ENCODE measurements at regions not wholly inside any gene's neighbourhood (a gene's known extent, or its start where the extent isn't known, plus 50 kb on each side); places are given as distances from the start of the nearest gene placed in this dataset.

DNA sequence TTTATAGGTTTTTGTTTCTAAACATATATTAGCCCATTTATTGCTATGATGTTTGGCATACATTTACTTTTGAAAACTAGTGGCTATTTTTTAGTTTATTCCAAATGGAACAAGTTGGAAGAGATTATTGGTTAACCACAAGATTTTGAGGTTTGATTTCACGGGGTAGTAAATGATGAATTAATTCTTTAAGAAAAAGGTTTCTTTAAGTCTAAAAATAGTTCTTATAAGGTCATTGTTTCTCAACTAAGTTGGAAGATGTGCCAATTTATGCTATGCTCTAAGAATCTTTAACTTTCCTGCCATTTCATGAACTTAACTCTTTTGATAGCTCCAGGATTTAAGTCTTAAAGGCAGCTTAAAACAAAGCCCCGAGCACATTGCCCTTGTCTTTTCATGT, 183.8 kb downstream of the LMO4 start:
- DNase-seq = no peak

DNA sequence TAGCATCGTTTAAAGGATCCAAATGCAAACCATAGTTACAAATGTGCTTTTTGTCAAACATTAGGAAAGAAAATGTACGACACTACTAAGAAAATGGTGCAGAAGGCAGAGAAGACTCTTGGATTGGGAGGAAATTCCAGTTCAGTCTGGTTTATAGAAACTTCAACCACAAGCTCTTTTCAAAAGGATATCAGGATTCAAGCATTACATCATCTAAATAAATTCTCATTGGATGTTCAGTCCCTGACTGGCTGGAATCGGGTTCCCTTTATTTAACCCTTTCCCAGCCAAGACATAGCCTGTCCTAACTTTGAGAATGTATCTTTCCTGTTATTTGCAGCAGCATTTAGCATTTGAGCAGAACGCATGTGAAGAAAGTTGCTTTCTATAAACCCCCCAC, 184.6 kb downstream of the LMO4 start:
- no peak for DNase-seq

DNA sequence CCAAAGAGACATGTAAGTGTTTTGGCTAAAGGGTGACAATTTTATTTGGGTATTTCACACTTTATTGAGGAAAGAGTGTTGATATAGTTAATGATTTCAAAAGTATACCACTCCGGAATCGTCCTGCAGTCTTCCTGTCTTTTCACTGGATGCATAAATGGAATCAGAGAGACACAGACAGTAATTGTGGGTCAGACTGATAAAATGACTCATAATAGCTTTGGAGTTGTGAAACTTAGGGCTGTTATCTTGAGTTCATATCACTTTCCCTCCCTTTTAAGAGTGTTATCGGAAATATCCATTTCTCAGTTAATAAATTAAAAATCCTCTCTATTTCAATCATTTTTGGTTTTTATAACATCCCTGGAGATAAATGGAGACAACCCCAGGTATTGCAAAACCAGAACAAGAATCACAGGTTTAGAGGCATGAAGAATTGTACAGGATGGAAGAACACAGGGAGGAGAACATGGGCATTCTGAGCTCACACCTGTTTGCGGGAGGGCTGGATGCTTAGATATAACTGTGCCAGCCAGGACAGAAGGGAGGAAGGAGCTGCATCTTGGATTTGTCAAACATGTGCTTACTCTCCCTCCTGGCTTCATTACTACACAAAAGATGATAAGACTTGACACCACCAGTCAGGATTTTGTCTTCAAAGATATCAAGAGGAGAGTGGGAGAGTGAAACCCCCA, 185.4 kb downstream of the LMO4 start:
- DNase-seq = no peak

GRCh38 chr1:87515781-87516180, 187.1 kb downstream of the LMO4 start:
- no peak for DNase-seq

- DNase-seq = no peak
Observed at GRCh38 chr1:87518794-87519193, 190.1 kb downstream of the LMO4 start.

DNA sequence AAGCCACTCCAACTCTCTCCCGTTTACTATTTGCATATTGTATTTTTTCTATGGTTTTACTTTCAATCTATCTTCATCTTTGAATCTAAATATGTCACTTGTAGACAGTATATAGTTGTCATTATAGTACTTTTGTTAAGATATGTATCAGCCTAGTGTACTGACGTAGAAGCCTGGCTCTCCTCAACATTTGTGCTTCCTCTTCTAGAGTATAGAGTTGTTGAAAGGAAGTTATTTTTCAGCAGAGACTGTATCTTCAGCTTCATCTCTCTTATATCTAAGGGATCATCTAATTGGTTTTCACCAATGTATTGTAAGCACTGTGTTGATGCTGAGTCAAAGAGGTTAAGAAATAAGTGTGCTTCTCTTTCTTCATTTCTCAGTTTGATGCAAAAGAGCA, 192.8 kb downstream of the LMO4 start:
- DNase-seq = no peak

DNA sequence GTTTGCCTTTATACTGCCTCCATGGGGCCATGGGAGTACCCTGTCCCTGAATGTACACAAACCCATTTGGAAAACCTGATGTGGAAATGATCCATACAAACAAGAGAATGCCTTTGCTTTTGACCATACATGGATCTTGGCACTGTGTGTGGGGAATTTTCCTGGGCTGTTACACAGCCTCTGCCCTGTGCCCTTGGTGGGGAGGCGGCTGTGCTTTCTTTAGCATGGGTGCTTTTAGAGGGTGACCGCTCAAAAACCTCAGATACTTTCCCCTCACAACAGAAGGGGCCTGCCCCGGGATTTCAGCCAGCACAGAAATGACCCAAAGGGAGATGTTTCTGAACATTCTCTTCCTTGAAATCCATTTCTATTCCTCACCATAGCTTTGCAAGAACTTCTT, 194.8 kb downstream of the LMO4 start:
- no peak for DNase-seq

DNA sequence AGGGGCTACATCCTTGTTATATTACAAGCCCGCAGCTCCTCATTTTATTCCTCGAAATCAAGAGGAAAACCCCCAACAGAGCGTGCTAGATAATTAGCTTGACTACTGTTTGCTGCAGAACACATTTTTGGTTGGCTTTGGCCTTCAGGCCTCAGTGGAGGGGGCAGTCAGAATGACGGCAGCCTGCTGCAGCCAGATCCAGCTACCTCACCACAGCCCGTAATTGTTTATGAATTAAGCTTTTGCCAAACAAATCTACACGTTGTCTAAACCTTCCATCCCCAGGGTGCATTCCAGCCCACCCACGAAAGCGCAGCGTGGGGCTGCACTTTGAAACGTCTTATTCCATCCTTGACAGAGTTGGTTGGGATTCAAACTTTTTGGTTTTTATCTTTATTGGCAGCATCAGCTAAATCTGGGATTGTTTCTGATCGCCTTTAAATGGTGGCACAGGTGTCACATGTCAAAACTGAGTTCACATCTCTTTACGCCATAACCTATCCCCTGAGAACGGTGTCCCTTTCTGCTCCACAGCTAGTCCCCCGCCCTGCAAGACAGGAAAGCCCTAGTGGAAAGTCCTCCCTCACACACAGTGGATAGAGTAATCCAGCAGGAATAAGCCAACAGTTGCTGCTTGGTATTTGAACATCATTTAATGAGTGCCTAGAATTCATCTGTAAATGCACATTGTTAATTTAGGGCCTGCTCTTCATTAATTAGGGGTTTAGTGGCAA, 195.5 kb downstream of the LMO4 start:
- DNase-seq = no peak

- DNase-seq = no peak
Observed at GRCh38 chr1:87528754-87529517, 200.3 kb downstream of the LMO4 start.

DNA sequence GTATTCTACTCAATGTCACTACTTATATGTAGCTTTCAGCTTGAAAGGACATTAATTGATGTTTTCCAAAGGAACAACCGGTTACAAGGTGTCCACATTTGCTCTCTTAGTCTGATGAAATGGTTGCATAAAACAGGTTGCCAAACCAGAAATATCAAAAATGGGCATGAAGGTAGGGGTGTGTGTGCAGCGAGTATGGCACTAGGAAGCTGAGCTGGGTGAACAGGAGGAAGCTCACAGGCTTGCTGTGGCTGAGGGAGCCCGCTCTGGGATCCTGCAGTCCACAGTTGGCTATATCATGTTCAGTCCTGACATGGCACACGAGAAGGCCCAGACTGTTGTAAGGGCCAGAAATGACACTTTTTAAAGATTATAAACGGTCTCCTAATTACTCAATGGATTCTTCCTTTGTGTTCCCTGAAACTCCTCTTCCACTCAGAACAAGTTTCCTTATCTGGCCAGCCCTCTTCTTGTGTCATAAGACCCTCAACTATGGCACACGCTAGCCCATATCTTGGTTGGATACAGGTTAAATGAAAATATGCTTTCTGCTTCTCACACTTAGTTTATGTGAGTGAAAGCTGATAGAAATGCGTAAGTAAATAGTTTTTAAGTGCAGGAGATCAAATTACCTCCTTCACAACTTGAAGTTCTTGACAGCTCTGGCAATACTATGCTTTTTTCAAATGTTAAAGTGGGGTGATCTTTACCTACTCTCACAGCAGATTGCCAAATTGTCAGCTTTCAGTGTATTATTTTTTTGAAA, 201.5 kb downstream of the LMO4 start:
- no peak for DNase-seq

DNA sequence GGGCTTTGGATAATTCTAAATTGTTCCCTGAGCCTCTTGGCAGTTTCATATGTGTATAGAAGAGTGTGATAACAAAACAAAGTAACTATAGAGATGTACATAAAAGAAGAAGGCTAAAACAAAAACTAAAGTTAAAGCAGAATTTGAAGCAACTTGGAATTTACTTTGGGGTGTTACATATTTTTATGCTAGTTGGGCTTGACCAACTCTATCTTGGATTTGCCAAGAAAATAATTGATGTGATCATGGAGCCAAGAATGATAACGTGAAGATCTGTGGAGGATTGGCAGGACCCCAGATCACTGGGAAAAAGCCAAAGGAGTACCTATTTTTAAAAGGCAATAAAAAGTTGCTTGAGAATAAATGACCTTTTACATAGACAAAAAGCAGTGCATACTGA, 206.9 kb downstream of the LMO4 start:
- DNase-seq = no peak

- DNase-seq = no peak
Observed at GRCh38 chr1:87539147-87539546, 210.5 kb downstream of the LMO4 start.

DNA sequence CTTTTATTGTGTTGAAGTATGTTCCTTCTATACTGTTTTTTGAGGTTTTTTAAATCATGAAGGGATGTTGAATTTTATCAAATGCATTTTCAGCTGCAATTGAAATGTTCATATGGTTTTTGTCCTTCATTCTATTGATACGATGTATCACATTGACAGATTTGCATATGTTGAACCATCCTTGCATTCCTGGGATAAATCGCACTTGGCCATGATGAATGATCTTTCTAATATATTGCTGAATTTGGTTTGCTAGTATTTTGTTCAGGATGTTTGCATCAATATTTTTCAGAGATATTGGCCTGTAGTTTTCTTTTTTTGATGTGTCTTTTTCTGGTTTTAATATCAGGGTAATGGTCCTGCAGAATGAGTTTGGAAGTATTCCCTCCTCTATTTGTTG, 214.0 kb downstream of the LMO4 start:
- no peak for DNase-seq

DNA sequence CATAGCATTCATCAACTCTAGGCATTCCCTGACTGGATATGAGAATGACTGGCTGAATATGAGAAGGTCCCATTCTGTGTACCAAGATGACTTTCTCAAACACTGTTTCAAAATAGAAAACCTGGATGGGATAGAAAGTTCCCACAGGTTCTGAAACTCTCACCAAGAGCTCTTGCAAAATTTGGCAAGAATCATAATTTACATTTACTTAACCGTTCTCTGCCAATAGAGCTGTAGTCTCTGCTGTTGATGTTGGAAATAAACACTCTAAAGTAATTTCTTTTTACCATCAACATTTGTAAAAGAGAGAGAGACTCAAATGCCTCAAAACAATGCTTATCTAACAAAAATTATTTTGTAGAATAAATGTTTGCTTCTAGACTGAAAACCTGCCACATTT, 221.1 kb downstream of the LMO4 start:
- DNase-seq = no peak

DNA sequence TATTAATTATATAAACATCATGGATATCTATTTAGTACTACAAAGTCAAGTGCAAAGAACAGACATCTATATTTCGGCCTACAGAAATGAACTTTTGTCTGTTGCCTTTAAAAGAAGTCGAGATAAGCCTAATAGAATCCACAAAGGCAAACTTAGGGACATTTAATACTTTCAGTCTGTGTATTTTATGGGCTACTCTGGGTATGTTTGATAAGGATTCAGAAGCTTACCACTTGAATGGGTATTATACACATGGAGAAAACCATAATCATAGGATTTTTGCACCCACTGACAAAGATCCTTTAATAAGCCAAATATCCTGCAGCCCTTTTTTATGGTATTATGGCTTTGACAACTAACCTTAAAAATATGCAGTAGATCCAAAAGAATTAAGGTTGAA, 224.8 kb downstream of the LMO4 start:
- no peak for DNase-seq

DNA sequence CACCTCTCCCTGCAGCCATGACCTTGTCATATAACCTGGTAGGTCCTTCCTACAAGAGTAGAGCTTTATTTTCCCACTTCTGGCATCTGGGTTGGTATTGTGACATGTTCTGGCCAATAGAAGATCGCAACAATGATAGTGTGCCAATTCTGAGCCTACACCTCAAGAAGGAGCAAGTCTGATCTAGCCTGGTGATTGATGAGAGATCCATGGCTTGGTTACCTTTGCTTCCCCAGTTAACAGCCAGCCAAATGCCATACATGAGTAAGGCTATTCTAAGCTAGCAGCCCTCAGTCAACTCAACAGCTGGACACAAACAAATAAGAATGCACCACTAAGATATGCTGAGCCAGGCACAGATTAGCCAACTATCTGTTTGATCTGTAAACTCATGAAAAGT, 226.7 kb downstream of the LMO4 start:
- DNase-seq = no peak

- DNase-seq = no peak
Observed at GRCh38 chr1:87556326-87556725, 227.6 kb downstream of the LMO4 start.

DNA sequence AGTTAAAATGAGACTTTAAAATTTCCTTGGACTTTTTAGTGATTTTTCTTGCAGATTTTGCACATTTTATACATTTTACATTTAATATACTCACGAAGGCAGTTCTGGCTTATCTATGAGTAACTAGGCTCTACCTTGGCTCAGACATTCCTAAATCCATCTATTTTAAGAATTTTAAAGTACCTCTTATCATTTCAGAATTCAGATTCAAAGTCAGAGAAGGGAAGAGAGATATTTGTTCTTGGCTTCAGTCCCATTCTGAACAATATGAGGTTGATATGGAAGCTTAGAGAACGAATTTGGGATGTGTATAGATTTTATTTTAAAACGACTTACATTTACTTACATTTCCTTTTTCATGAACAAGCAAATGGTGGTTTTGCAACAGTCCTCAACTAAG, 230.2 kb downstream of the LMO4 start:
- DNase-seq = no peak

DNA sequence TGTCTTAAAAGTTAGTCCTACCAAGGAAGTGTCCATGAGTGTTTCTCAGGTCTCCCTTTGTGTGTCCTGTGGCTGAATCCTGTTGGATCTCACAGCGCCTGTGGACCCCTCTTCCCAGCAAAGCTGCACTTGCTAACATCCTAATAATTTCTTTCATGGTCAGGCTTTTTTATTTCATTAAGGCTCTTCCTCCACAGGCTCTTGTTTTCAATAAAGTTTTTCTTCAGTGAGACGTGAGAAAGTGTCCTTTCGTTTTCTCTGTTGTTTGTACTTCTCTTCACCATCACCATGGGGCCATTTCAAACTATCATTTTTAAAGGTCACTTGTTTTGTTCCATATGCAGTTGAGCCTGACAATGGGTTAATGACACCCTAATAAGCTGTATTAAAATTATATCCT, 231.5 kb downstream of the LMO4 start:
- no peak for DNase-seq

- DNase-seq = no peak
Observed at GRCh38 chr1:87560601-87561360, 232.1 kb downstream of the LMO4 start.

GRCh38 chr1:87563211-87563610, 234.5 kb downstream of the LMO4 start:
- DNase-seq = no peak

DNA sequence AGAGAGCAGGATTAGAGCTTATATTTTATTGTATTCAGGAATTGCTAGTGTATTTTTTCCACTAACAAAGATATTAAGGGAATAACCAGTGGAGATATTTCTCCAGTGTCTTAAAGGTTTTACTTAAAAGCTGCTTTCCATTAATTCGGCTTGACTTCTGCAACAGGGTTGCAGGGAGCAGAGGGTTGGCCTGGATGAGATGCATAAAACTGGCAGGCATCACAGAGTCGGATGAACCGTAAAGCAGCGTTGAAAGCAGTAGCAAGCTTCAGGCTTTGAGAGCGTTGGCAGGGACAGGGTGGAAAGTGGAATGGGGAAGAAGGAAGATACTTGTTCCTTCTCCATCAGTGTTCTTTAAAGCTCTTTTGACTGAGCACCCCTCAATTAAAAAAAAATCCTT, 237.2 kb downstream of the LMO4 start:
- DNase-seq = no peak

- no peak for DNase-seq
Observed at GRCh38 chr1:87568005-87568404, 239.3 kb downstream of the LMO4 start.
